AG08396 (cell line): ENCODE measurements at regions not wholly inside any gene's neighbourhood (a gene's known extent, or its start where the extent isn't known, plus 50 kb on each side); places are given as distances from the start of the nearest gene placed in this dataset.
"Not testable (repeated sequence)": the region's sequence is repeated elsewhere in the genome, so short reads cannot be mapped to it uniquely, and the experiment has no call there.

Source experiments
- DNase-seq: peaks from one replicate; pipeline ENCODE4 v3.0.0; 2012; ENCODE audit warnings: low spot score, mixed read lengths

DNA sequence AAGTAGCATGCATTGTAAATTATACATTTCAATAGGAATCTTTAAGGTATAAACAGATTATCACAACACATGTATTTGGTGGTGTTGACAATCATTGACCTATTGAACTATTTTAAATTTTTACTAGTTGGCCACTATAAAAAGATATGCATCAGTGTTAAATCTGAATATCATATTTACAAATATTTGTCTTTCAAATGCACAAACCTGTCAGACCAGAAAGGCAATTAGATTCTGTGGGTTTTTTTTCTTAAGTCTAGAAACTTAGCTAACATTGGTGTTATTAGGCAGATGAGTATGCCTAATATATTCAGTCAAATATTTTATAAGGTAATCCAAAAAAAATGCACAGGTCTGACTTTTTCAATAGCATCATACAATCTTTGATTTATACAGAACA is 241.4 kb upstream of the DGKB start:
- DNase-seq = no peak

DNA sequence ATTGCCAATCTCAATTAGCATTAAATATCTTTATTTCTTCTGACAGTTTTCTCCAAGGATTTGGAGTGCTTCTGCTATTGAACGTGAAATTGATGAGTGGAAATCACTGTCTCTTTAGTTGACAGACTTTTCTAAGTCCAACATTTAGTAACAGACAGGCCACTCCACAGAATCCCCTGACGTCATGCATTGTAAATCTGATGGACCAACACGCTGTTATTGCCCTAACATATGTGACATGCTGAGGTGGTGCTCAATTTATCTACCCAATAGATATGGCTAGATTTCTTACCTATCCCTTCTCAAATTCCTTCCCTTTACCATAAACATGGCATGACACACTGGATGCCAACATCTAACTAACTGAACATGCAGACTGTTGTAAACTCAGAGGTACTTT is 240.6 kb upstream of the DGKB start:
- no peak for DNase-seq

DNA sequence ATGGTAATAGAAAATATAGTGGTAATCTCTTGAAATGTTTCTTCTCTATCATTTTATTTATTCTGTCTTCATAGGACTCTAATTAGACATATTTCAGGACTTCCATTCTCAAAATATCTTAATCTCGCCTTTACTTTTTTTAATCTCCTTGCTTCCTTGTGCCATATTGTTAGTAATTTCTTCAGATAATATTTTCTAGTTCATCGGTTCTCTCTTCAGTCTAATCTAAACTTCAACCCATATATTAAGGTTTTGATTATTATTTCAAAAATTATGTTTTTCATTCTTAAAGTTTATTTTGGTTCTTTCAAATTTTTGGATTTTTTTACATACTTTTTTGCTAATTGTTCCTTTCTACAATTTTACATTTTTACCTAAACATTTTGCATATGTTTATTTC is 237.9 kb upstream of the DGKB start:
- DNase-seq = no peak

DNA sequence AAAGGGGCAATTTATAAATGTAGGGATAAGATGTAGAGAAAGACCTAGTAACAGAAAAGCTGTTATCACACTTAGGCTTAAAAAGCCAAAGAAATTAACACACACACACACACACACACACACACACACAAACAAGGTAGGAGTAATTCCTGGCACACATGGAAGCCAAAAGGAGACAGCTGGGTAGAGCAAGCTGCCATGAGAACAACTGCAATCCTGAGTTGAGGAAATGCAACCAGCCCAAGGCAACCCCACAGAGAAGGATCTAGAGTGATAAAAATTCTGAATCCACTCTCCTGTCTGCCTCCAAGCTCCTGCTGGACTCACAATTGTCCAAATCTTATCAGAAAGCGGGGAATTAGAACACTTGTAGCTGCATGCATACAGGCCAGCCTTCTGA is 229.1 kb upstream of the DGKB start:
- no peak for DNase-seq

DNA sequence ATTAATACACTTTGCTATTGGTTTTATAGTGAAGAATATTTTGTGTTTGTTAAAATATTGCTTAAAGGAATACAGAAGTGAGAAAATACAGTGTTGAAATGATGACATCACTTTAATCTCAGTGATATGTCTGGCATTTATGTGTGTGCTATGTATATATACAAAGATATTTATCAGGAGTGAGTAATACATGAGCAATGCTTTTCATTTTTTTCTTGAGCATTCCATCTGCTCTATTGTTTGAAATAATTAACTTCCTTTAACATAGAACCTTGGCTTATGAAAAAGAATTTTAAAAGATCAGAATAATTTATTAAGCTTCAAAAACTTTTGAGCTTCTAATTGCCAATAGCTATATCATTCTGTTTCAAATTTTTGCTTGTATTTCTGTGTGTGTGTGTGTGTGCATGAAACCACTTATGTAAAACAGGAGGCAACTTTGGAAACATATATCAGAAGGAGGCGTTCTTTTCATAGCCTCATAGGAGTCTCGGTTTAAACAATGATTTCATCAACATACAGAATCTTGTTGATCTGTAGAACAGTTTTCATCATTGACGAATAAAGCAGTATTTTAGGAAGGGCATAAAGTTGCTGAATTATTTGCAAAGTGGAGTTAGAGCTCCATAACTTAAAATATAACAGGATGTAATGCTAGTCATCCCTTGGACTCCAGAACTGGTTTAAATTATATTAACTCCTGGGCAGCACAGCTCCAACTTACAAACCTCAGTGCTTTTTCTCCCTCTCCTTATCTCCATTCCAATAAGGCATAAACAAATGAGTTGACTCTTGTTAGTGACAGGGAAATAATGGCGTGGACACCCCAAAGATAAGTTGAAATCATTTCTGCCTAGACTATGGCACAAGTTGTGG is 228.4 kb upstream of the DGKB start:
- DNase-seq = no peak

DNA sequence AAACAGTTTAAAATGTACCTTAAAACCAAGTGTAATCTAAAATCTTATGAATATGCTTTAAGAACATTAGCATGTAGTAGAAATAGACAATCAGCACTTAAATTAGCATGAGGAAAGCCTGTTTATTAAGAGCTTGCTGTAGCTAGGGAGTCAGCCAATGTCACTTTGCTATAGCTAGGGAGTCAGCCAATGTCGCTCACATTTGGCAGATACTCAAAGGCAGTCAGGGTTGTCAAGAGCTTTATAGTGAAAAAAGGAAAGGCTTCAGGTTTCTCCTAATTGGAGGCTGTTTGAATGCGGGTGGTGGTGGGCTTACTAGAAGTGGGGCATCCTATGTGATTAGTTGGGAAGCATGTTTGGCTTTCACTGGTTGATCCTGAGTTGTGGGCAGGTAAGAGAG is 226.2 kb upstream of the DGKB start:
- DNase-seq = no peak

DNA sequence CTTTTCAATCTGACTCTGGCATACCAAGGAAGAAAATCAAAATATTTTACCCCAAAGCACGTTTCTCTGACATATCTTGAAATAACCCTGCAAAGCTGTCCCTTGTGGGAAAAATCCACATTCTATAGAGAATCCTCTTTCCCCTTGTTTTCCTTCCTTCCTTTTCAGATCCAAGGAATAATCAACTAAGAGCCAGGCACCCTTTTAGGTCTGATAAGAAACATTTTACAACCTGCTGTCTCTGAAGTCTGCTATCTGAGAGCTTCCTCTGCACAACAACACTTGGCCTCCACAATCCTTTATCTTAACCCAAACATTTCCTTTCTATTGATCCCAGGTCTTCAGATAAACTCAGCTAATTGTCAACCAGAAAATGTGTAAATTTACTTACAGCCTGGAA is 224.1 kb upstream of the DGKB start:
- DNase-seq = not testable (repeated sequence)

DNA sequence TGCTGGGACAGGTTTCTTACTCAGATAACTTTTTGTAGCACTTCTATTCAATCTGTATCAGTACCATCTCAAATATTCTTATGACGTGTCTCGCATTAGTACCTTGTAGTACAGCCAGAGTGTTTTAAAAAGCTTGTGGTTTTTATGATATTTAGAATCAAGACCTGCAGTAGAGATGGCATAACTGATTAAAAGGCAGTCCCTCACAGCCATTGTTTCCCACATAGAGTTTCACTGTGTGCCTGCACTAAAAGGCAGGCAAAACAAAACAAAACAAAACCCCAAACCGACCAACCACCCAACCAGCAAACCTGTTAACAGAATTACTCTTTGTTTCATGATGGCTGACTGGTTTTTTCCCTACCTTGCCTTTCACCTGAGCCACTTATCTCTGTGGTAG is 221.3 kb upstream of the DGKB start:
- no peak for DNase-seq

DNA sequence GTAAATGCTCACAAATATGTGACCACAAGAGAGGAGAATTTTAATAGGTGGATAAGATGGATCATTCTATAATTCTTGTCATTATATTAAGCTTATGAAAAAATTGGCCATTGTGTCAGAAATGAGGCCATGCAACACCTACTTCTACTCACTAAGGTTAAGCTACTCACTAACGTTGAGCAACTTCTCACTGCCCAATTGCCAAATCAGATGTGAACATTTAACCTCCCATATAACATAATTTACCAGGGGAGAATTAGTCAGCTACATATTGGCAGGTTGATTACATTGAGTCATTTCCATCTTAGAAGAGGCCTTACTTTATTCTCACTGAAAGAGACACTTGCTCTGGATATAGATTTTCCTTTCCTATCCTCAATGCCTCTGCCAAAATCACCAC is 211.2 kb upstream of the DGKB start:
- DNase-seq = no peak

DNA sequence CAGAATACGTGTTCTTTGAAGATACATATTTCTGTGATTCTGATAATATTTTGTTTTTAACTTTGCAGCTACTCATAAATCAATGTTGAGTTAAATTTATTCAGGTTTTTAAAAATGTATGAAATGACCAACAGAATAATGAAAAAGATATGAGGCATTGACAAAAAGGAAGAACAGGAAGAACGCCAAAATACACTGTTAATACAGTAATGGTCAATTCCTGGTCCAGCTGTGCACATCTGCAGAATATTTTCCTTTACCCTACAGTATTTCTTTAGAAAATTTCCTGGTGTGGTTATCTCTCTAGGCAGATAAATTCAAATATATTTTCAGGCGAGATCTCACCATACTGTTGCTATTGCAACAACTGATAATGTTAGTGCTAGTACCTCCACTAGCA is 203.2 kb upstream of the DGKB start:
- no peak for DNase-seq

DNA sequence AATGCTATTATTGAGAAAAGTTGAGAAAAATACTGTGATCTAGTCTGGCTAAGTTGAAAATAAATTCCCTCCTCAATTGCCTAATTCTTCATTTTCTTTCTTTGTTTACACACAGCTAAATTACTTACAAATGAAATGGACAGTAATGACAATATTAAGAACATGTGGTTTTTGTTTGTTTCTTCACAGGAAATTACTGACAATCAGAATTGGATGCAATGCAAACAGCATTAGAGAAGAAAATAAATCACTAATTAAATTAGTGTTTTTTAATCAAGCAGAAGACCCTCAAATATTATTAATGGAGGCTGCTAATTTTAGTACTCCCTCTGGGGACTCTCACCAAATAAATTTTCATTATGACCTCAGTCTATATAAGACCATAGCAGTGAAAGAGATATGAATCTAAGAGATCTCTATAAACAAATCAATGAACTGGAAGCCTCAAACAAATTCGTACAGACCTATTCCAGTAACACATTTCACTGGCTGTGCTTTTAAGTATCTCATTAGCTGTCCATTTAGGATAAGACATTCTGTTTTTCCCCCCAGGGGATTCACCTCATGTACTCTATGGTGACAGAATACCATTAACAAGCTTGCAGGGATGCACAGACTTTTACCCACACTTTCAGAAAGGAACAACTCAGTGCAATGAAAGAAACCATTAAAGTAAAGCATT is 202.0 kb upstream of the DGKB start:
- no peak for DNase-seq

DNA sequence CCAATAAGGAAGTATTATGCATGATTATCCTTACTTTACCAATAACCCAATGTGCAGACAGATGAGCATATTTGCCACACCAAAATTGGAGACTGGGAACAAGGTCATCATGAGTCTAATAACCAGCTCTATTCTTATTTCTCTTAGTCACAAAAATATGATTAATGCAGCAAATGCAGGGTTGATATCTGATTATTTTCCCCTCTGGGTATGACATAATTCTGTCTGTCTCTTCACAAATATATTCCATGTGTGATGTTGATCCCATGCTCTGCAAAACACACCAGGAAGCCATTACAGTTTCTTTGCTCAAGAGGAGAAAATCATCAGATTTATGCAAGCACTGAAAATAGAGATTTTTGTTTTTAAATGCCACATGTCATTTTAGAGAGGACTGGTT is 196.5 kb upstream of the DGKB start:
- DNase-seq = no peak

DNA sequence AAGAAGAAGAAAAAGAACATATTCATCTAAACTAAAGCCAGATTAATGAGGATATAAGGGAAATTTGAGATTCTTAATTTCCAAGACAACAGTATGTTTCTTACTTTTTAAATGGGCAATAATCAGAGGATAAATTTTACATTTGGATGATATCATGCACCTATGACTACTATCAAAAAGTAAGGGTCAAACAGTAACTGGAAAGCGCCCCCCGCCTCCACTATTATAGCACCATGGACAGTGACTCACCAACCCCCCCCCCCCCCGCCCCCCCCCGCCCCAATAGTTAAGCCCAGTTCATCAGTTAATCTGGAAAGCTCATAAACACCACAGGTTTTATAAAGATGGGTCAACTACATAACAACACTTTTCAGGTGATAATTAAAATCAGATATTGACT is 194.3 kb upstream of the DGKB start:
- DNase-seq = no peak

DNA sequence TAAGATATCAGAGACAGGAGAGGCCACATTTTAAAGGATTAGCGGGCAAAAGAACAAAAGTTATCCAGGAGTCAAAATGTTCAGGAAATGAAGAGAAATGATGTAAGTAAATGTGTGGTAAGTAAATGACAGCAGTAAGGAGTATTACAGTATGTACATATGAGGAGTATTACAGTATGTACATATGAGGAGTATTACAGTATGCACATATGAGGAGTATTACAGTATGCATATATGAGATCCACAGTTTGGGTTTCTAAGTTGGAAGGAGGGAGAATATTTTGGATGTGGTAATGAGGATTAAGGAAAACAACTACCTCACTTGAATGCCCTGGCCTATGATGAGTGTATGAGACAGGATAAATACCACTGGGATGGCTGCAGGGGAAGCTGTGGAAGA is 192.4 kb upstream of the DGKB start:
- DNase-seq = no peak

DNA sequence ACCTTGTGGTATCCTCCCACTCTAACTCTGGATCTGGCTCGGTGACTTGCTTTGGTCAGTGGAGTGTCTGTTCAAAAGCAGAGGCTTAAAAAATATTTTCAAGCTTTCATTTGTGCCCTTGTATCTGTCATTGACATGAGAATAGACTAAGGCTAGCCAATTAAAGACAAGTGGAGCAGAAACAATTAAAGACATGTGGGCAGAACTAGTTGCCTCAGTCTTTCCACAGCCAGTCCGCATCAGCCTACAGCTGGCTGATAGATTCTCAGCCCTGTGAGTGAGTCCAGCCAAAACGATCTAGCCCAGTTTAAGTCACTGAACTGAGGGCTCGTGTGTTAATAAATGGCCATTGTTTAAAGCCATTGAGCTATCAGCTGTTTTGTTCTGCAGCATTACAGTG is 185.2 kb upstream of the DGKB start:
- no peak for DNase-seq

DNA sequence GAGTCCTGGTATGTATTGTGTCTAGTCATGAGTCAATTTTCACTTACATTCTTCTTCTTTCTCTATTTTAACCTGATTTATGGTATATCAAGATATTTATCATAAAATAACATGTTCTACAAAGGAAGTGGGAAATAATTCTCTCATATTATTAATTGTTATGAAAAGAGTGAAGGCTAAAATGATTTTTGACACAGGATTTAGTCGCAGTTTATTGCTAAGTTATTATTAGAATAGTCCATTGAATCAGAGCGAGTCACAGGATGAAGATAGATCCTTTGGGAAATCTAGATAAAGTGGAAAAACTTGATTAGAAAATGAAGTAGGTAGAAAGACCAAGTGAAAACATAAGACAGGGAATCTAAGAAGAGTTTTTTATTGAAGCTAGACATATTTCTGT is 184.3 kb upstream of the DGKB start:
- DNase-seq = no peak

DNA sequence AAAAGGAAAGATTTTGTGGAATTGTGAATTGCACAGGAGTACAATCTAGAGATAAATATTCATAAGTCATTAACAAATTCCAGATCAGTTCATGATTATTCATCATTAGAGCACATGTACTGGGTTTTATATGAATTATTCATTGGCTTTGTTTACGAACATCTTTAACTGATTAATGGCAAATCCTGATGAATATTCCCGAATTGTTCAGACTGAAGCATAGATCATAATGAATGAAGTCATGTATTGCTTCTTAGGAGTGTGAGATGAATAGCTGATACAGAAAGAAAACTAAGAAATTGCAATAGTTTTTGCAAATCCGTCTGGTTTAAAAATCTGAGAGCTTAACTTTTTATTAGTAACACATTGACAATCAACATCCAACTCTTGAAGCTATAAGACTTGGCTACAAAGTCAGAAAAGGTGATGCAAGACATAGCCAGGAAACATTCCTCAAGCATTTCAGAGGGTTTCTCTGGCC is 183.6 kb upstream of the DGKB start:
- DNase-seq = no peak

DNA sequence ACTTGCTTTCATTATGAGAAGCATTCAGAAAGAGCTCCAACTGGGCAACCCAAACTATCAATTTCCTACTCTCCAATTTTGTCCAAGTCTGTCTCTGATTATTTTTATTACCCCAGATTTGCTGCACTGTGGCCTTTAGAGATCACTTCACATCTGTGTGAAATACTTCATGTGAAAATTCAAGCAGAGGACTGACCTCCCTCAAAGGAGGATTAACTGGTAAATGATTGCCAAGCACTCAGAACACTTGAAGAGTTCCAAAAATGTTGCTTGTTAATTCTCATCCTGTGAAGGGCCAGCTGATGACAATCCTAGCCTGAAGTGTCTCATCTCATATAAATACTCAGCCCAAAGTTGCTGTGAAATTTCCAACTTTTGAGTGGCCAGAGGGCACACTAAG is 182.8 kb upstream of the DGKB start:
- DNase-seq = no peak

DNA sequence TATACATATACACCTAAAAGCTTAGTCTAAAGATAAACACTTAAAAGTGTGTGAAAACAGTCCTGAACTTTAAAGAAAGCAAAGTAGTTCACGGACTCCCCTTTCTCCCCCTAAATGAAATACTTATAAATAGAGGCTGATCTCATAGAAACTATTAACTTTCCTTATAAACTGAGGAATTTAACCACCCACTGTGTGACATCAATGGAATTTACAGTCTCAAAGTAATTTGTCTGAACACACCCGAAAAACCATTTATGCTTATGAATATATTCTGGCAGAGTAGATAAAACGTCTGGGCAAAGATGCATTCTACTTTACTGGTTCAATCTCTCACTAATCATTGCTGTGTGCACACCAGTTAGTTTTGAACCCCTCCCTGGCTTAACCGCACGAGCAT is 181.8 kb upstream of the DGKB start:
- no peak for DNase-seq

DNA sequence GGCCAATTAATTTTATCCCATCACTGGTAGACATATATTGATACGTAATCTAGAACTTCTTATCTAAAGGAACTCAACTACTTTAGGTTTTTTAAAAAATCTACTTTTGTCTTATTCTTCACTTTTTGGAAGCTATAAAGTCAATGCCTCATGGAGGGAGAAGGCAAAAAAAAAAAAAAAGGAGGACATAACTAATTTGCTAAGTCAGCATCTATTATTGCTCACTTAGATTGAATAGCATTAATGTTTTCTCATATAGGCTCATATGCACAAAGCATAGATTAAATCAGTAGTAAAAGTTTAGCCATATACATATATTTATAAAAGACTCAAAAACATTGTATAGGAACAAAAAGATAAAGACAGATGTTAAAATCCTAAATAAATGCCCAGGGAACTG is 179.3 kb upstream of the DGKB start:
- no peak for DNase-seq

DNA sequence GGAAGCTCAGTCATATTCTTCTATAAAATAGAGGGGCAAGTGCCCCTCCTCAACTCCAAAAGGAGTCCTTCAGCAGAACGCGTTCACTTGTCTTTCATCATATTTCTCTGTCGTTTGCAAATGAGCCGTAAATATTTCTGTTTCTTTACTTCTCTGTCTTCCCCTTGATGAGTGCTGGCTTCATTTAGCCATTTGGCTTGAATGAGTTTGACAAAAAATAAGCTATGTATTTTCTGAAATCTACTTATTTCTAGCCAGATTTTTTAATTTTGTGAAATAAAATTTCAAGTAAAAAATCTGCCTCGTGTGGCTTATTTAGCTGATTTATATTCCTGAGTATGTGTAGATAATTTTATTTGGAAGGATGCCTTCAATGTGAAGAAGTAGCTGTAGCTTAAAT is 170.8 kb upstream of the DGKB start:
- DNase-seq = no peak

DNA sequence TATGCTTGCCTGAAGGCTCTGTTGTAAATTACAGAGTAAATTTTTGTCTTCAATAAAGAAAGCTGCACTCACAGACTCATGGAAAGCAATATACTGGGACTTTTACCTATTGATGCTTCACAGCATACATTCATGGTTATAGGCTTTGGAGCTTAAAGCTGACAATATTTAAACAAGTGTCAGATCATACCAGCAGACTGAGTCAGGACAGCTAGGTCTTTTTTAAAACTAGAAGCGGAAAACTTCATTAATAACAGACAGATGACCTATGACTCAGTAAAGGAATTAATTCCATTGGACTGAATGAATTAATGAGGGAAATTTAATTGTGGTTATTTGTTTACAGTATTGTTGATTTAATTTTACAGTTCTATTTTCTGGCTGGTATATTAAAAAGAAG is 165.8 kb upstream of the DGKB start:
- no peak for DNase-seq

DNA sequence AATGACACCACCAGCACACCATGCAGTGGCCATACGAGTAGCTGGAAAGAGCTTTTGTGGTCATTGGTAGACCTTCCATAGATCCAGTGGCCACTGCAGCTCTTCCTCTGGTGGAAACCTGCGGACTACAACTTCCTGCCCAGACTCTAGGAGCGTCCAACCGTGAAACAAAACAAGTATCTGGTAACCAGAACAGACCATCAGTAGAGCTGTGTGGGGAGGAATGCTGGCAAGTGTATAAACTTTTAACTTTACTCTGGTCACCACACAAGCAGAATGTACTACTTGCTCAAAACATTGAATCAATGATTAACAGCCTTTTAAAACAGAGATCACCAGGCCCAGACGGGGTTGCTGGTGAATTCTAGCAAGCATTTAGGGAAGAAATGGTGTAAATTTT is 154.7 kb upstream of the DGKB start:
- DNase-seq = no peak

DNA sequence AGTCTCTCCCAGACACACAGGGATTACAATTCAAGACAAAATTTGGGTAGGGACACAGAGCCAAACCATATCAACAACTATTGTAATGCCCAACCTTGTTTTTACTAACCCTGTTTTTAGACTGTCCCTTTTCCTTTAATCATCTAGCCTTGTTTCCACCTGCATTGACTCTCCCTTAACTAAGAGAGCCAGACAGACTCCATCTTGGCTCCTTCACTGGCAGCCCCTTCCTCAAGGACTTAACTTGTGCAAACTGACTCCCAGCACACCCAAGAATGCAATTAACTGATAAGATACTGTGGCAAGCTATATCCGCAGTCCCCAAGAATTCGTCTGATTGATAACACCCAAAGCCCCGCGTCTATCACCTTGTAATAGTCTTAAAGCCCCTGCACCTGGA is 151.8 kb upstream of the DGKB start:
- not testable (repeated sequence) for DNase-seq
